ENCODE measurements at regions not wholly inside any gene's neighbourhood (a gene's known extent, or its start where the extent isn't known, plus 50 kb on each side); places are given as distances from the start of the nearest gene placed in this dataset.
"Not testable (repeated sequence)": the region's sequence is repeated elsewhere in the genome, so short reads cannot be mapped to it uniquely, and the experiment has no call there.

DNA sequence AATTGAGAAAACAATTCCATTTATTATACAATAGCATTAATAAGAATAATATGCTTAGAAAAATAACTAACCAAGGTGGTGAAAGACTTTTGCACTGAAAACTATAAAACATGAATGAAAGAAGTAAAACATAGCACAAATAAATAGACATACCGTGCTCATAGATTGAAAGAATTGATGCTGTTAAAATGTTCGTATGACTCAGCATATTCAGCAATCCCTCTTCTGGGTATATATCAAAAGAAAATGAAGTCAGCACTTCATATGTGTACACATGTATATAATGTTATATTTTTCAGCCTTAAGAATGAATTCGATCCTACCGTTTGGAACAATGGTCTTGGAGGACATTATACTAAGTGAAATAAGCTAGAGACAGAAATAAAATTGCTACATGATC, 716.3 kb downstream of the GLUD2 start:
- Histone ChIP-seq H3K4me3 (no peak overlapping the region), H3K27ac (no peak overlapping the region), H3K9me3 (no peaks in the 10 kb centered on the region), H3K4me1 (no peaks in the 10 kb centered on the region), H3K36me3 (no peaks in the 10 kb centered on the region), H3K27me3 (no peaks in the 10 kb centered on the region)
- TF ChIP-seq POLR2AphosphoS5 (IDR thresholded peaks at IDR 0.05) (no peak), CTCF (IDR thresholded peaks at IDR 0.05) (no peak), EP300 (IDR thresholded peaks at IDR 0.05) (no peak)
- no peak for ATAC-seq
- WGBS, 2 donors (ENCODE audit: low coverage in 1 of 2), result 70 to 80% methylated on average over 4 of the region's 4 CpGs

GRCh38 chrX:121768210-121768609, 720.8 kb downstream of the GLUD2 start:
- H3K27ac ChIP-seq, H3K9me3 ChIP-seq, H3K36me3 ChIP-seq, ATAC-seq, H3K4me3 ChIP-seq, H3K4me1 ChIP-seq, H3K27me3 ChIP-seq: not testable (repeated sequence)
- 77 to 87% methylated on average over 2 to 3 of the region's 3 CpGs for WGBS, 2 donors (ENCODE audit: low coverage in 1 of 2)

DNA sequence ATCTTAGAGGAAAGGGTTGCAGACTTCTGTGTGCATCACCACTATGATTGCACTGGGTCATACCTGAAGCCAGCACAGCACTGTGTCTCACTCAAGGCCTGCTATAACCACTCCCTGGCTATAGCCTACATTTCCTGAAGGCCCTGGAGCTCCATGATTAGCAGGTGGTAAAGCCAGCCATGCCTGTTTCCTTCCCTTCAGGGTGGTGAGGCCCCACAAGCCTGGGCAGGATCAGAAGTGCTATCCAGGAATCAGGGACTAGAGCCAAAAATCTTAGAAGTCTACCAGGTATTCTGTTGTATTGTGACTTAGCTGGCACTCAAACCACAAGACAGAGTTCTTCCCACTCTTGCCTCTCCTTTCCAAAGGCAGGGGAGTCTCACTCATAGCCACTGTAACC, 734.6 kb downstream of the GLUD2 start:
- H3K4me1 ChIP-seq, result no peaks in the 10 kb centered on the region
- no peak for ATAC-seq
- TF ChIP-seq EP300 (IDR thresholded peaks at IDR 0.05) (no peak), CTCF (IDR thresholded peaks at IDR 0.05) (no peak), POLR2A (IDR thresholded peaks at IDR 0.05) (no peak), POLR2AphosphoS5 (IDR thresholded peaks at IDR 0.05) (no peak)
- H3K27ac ChIP-seq, result no peak overlapping the region
- no peaks in the 10 kb centered on the region for H3K27me3 ChIP-seq
- H3K36me3 ChIP-seq, result no peaks in the 10 kb centered on the region
- no peaks in the 10 kb centered on the region for H3K9me3 ChIP-seq
- H3K4me3 ChIP-seq, result no peak overlapping the region

- WGBS, 2 donors (ENCODE audit: low coverage in 1 of 2), result 40 to 67% methylated on average over 1 of the region's 2 CpGs
- no peaks in the 10 kb centered on the region for H3K27me3 ChIP-seq
- ATAC-seq, result no peak
- no peaks in the 10 kb centered on the region for H3K9me3 ChIP-seq
- TF ChIP-seq POLR2A (IDR thresholded peaks at IDR 0.05), result no peak
- TF ChIP-seq EP300 (IDR thresholded peaks at IDR 0.05), result no peak
- TF ChIP-seq CTCF (IDR thresholded peaks at IDR 0.05), result no peak
- no peak for TF ChIP-seq POLR2AphosphoS5 (IDR thresholded peaks at IDR 0.05)
- H3K36me3 ChIP-seq, result no peaks in the 10 kb centered on the region
- H3K27ac ChIP-seq, result no peak overlapping the region
- H3K4me3 ChIP-seq, result no peak overlapping the region
- H3K4me1 ChIP-seq, result no peaks in the 10 kb centered on the region
These were observed 735.1 kb downstream of the GLUD2 start for GRCh38 chrX:121782544-121782943.

DNA sequence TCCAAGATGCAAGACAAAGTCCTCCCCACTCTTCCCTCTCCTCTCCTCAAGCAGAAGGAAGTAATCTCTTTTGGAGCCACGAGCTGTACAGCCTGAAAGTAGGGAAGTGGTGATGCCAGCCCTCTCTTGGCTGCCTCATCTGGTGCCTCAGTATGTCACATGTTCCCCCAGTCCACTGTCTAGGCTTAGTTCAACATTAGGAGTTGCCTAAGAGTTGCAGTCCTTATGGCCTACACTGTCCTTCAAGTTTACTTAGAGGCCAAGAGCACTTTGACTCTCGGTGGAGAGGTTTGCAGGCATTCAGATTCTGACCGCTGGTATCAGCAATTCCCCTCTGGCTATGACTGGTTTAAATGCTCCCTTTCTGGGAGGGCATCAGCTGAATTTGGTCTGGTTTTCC, 735.6 kb downstream of the GLUD2 start:
- no peak for ATAC-seq
- no peak overlapping the region for H3K4me3 ChIP-seq
- no peaks in the 10 kb centered on the region for H3K27me3 ChIP-seq
- no peaks in the 10 kb centered on the region for H3K36me3 ChIP-seq
- TF ChIP-seq EP300 (IDR thresholded peaks at IDR 0.05), result no peak
- TF ChIP-seq CTCF (IDR thresholded peaks at IDR 0.05), result no peak
- H3K9me3 ChIP-seq, result no peaks in the 10 kb centered on the region
- 75% methylated on average over 2 of the region's 3 CpGs; no CpG with 5 or more reads in 1 of the 2 donors for WGBS, 2 donors (ENCODE audit: low coverage in 1 of 2)
- no peak overlapping the region for H3K27ac ChIP-seq
- no peaks in the 10 kb centered on the region for H3K4me1 ChIP-seq

DNA sequence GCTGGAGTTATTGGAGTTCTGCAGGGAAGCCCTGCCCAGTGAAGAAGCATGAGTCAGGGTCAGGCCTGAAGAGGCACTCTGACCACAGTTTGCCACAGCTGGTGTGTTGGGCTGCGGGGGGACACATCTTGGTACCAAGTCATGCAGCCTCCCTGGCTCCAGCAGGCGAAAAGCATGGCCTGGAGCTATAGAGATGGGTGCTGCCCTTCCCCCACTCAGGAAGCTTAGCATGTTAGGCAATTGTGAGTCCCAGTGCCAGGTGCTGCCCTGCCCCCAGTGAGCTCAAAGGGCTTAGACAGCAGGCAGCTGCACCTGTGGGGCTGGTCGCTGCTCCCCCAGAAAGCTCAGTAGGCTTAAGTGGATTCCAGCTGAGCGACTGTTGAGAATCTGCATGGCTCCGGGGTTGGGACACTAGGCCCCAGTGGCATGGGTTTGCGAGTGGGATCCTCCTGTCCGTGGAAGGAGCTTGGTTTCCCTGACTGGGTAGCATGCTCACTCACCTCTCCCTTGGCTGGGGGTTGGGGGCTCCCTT, 755.5 kb downstream of the GLUD2 start:
- WGBS, 2 donors (ENCODE audit: low coverage in 1 of 2), result no CpG with 5 or more reads among the region's 7 CpGs
- H3K4me3 ChIP-seq, result no peak overlapping the region
- ATAC-seq, result no peak
- no peaks in the 10 kb centered on the region for H3K9me3 ChIP-seq
- no peaks in the 10 kb centered on the region for H3K27me3 ChIP-seq
- H3K4me1 ChIP-seq, result no peaks in the 10 kb centered on the region
- TF ChIP-seq POLR2AphosphoS5 (IDR thresholded peaks at IDR 0.05) (no peak), POLR2A (IDR thresholded peaks at IDR 0.05) (no peak), EP300 (IDR thresholded peaks at IDR 0.05) (no peak), CTCF (IDR thresholded peaks at IDR 0.05) (no peak)
- no peak overlapping the region for H3K27ac ChIP-seq
- no peaks in the 10 kb centered on the region for H3K36me3 ChIP-seq
